ENCODE measurements at regions not wholly inside any gene's neighbourhood (a gene's known extent, or its start where the extent isn't known, plus 50 kb on each side); places are given as distances from the start of the nearest gene placed in this dataset.

DNA sequence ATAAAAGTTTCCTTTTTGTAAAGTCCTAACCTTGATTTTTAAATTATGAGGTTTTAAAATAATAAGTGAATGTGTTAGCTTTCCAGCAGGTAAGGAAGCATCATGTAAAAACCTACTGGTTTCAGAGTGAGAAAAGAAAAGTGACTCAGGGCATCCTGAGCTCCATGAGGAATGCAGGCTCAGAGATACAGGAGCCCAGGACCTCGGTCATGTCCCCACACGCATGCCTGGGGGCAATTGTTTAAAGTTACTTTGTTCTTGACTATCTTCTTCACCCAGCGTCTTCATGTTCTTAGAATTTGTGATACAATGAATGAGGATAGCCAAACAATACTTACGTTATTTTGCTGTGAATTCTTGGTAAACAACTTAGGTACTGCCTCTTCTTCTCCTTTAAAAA, 117.4 kb upstream of the PLPPR5 start:
- H3K27me3 ChIP-seq (replicated peaks in 1 of 4; ENCODE audit: control insufficient read depth in 3 of 4, extremely low read depth in 1 of 4, insufficient read depth in 3 of 4, low read length in 3 of 4): peaks cover 0 to 1% (median 0%) of the 10 kb centered on the region in 4 experiments; a peak in 1 of 7 replicates
- H3K23me2 ChIP-seq (ENCODE audit: low read depth, low read length): no peaks in the 10 kb centered on the region
- WGBS, 2 experiments (ENCODE audit: extremely low coverage in 1 of 2, insufficient coverage in 1 of 2, insufficient read length in 1 of 2, insufficient replicate concordance in 2 of 2, low coverage in 1 of 2, low lambda C conversion rate in 2 of 2, missing lambda C conversion rate in 1 of 2): 85% methylated on average over 4 of the region's 4 CpGs; no CpG with 5 or more reads in 1 of the 2 experiments
- FAIRE-seq (no peak), DNase-seq (ENCODE audit: low read depth in 1 of 2, low spot score in 2 of 2) (no peak)
- no peaks in the 10 kb centered on the region for H3K79me2 ChIP-seq (ENCODE audit: control insufficient read depth in 1 of 2, insufficient read depth in 2 of 2, low read length in 2 of 2)
- no peak overlapping the region for H3K27ac ChIP-seq (ENCODE audit: low read depth, low read length)
- H2AK5ac ChIP-seq (ENCODE audit: low read depth, low read length): no peak overlapping the region
- H4K5ac ChIP-seq (ENCODE audit: insufficient read length, low read depth, low read length): no peak overlapping the region
- ChIA-PET CTCF (ENCODE audit: partially characterized antibody) (no interaction called here), POLR2A (ENCODE audit: partially characterized antibody) (no interaction called here)
- H3K4me1 ChIP-seq (replicated peaks in 1 of 4; ENCODE audit: control insufficient read depth in 3 of 4, insufficient read depth in 4 of 4, low read length in 3 of 4): no peaks in the 10 kb centered on the region
- no peak overlapping the region for H3K18ac ChIP-seq (ENCODE audit: extremely low read depth, low read length)
- no peak overlapping the region for H3K56ac ChIP-seq (replicated peaks; ENCODE audit: insufficient read length, low read depth, low read length)
- no peak overlapping the region for H3K23ac ChIP-seq (ENCODE audit: insufficient read length)
- no peak overlapping the region for H3K4ac ChIP-seq (replicated peaks; ENCODE audit: insufficient read length, low read depth, low read length)
- no peak overlapping the region for H3K4me2 ChIP-seq (ENCODE audit: insufficient read depth in 1 of 2, low read depth in 2 of 2, low read length in 2 of 2)
- no peak overlapping the region for H4K91ac ChIP-seq (replicated peaks; ENCODE audit: insufficient read length, low read length)
- H3K9ac ChIP-seq (replicated peaks in 1 of 4; ENCODE audit: extremely low read depth in 1 of 4, low read depth in 3 of 4, low read length in 3 of 4): no peak overlapping the region
- H3K14ac ChIP-seq (ENCODE audit: insufficient read length): no peak overlapping the region
- H2BK20ac ChIP-seq (ENCODE audit: low read length): no peak overlapping the region
- H2AFZ ChIP-seq (ENCODE audit: low read length): 0 out of 2 replicates have a peak overlapping the region, but pooled peaks have one; percentile 7
- no peaks in the 10 kb centered on the region for H4K20me1 ChIP-seq (replicated peaks in 1 of 2; ENCODE audit: control insufficient read depth in 1 of 2, insufficient read depth in 2 of 2, low read length in 2 of 2)
- H3K4me3 ChIP-seq (ENCODE audit: extremely low read depth in 1 of 4, insufficient read depth in 2 of 4, low read depth in 3 of 4, low read length in 4 of 4): no peak overlapping the region
- H3K9me3 ChIP-seq (ENCODE audit: insufficient read depth in 2 of 2, low read depth in 1 of 2, low read length in 1 of 2): no peaks in the 10 kb centered on the region
- H2BK15ac ChIP-seq (ENCODE audit: low read length): no peak overlapping the region
- no peaks in the 10 kb centered on the region for H3K36me3 ChIP-seq (ENCODE audit: control insufficient read depth in 2 of 4, insufficient read depth in 4 of 4, low read length in 3 of 4)
- no peaks in the 10 kb centered on the region for H3K79me1 ChIP-seq (ENCODE audit: low read depth, low read length)
- no peak overlapping the region for H2BK12ac ChIP-seq (ENCODE audit: low read depth, low read length)
- no peak overlapping the region for H2BK120ac ChIP-seq (replicated peaks; ENCODE audit: low read depth, low read length)
- H4K8ac ChIP-seq (ENCODE audit: extremely low read depth, insufficient read depth, low read length): no peak overlapping the region
- no peak overlapping the region for H2BK5ac ChIP-seq (ENCODE audit: low read depth, low read length)
- TF ChIP-seq, protein P1, sequence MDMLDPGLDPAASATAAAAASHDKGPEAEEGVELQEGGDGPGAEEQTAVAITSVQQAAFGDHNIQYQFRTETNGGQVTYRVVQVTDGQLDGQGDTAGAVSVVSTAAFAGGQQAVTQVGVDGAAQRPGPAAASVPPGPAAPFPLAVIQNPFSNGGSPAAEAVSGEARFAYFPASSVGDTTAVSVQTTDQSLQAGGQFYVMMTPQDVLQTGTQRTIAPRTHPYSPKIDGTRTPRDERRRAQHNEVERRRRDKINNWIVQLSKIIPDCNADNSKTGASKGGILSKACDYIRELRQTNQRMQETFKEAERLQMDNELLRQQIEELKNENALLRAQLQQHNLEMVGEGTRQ (IDR thresholded peaks at IDR 0.05; ENCODE audit: low read length): no peak
- TF ChIP-seq NANOG (IDR thresholded peaks at IDR 0.05; ENCODE audit: insufficient read depth, low read depth, low read length, poor library complexity, severe bottlenecking) (no peak), ATF3 (IDR thresholded peaks at IDR 0.05; ENCODE audit: insufficient read depth, low read depth, low read length) (no peak), RAD21 (IDR thresholded peaks at IDR 0.05 in 1 of 2, conservative IDR thresholded peaks at IDR 0.05 in 1 of 2; ENCODE audit: low read depth in 2 of 2, low read length in 2 of 2) (no peak)
- TF ChIP-seq, protein P2, sequence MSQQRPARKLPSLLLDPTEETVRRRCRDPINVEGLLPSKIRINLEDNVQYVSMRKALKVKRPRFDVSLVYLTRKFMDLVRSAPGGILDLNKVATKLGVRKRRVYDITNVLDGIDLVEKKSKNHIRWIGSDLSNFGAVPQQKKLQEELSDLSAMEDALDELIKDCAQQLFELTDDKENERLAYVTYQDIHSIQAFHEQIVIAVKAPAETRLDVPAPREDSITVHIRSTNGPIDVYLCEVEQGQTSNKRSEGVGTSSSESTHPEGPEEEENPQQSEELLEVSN (IDR thresholded peaks at IDR 0.05): no peak
- TF ChIP-seq, protein P3, sequence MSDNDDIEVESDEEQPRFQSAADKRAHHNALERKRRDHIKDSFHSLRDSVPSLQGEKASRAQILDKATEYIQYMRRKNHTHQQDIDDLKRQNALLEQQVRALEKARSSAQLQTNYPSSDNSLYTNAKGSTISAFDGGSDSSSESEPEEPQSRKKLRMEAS (IDR thresholded peaks at IDR 0.05): no peak
